Kidney capillary endothelial cell (primary cell): ENCODE measurements at regions not wholly inside any gene's neighbourhood (a gene's known extent, or its start where the extent isn't known, plus 50 kb on each side); places are given as distances from the start of the nearest gene placed in this dataset.
A peak's percentile ranks its signal among the peaks of the same experiment; 100 is the strongest.

Experiments
- DNase-seq: peaks from one replicate; pipeline ENCODE4 v3.0.0-alpha.2; 2018; ENCODE audit warnings: low spot score

- DNase-seq, result no peak
These were observed 56.0 kb upstream of the TSPAN18 start for GRCh38 chr11:44670794-44671193.

GRCh38 chr11:44671234-44671633 lies 55.5 kb upstream of the TSPAN18 start:
- no peak for DNase-seq

- peak; percentile 13 for DNase-seq
These were observed 53.1 kb upstream of the TSPAN18 start for GRCh38 chr11:44673688-44674087.

GRCh38 chr11:44674809-44675208 lies 52.0 kb upstream of the TSPAN18 start:
- no peak for DNase-seq

- no peak for DNase-seq
These were observed 50.9 kb upstream of the TSPAN18 start for GRCh38 chr11:44675906-44676305.
